ENCODE measurements at regions not wholly inside any gene's neighbourhood (a gene's known extent, or its start where the extent isn't known, plus 50 kb on each side); places are given as distances from the start of the nearest gene placed in this dataset.

DNA sequence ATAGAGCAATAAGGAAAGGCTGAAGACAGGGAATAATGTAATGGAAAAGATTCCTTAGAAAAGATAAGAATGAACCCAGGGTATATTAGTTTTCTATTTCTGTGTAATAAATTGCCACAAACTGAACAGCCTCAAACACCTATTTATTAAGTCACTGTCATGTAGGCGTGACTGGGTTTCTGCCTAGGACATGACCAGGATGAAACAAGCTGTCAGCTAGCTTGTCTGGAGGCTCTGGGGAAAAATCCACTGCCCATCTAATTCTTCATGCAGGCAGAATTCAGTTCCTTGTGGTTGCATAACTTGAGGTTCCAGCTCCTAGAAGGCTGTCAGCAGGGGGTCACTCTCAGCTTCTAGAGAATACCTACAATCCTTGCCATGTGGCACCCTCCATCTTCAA, 277.7 kb downstream of the TMA16 start:
- Histone ChIP-seq H3K23ac (ENCODE audit: insufficient read length) (no peak overlapping the region), H3K79me2 (ENCODE audit: control insufficient read depth in 1 of 2, insufficient read depth in 2 of 2, low read length in 2 of 2) (no peaks in the 10 kb centered on the region), H2AFZ (ENCODE audit: low read length) (no peak overlapping the region), H2BK20ac (ENCODE audit: low read length) (no peak overlapping the region), H3K56ac (replicated peaks; ENCODE audit: insufficient read length, low read depth, low read length) (no peak overlapping the region), H2BK15ac (ENCODE audit: low read length) (no peak overlapping the region), H4K91ac (replicated peaks; ENCODE audit: insufficient read length, low read length) (no peak overlapping the region), H3K23me2 (ENCODE audit: low read depth, low read length) (no peaks in the 10 kb centered on the region; the same call in 1 of the 2 replicates), H3K9ac (replicated peaks in 1 of 4; ENCODE audit: extremely low read depth in 1 of 4, low read depth in 3 of 4, low read length in 3 of 4) (no peak overlapping the region), H3K27me3 (replicated peaks in 1 of 4; ENCODE audit: control insufficient read depth in 3 of 4, extremely low read depth in 1 of 4, insufficient read depth in 3 of 4, low read length in 3 of 4) (no peaks in the 10 kb centered on the region), H2AK5ac (ENCODE audit: low read depth, low read length) (no peak overlapping the region), H3K4me2 (ENCODE audit: insufficient read depth in 1 of 2, low read depth in 2 of 2, low read length in 2 of 2) (no peak overlapping the region), H3K4me3 (ENCODE audit: extremely low read depth in 1 of 4, insufficient read depth in 2 of 4, low read depth in 3 of 4, low read length in 4 of 4) (no peak overlapping the region), H3K4me1 (replicated peaks in 1 of 4; ENCODE audit: control insufficient read depth in 3 of 4, insufficient read depth in 4 of 4, low read length in 3 of 4) (no peaks in the 10 kb centered on the region), H3K4ac (replicated peaks; ENCODE audit: insufficient read length, low read depth, low read length) (no peak overlapping the region), H2BK120ac (replicated peaks; ENCODE audit: low read depth, low read length) (no peak overlapping the region), H3K14ac (ENCODE audit: insufficient read length) (no peak overlapping the region), H3K9me3 (ENCODE audit: insufficient read depth in 2 of 2, low read depth in 1 of 2, low read length in 1 of 2) (no peaks in the 10 kb centered on the region), H4K5ac (ENCODE audit: insufficient read length, low read depth, low read length) (no peak overlapping the region), H3K27ac (ENCODE audit: low read depth, low read length) (no peak overlapping the region), H3K79me1 (ENCODE audit: low read depth, low read length) (no peaks in the 10 kb centered on the region), H3K18ac (ENCODE audit: extremely low read depth, low read length) (no peak overlapping the region), H4K8ac (ENCODE audit: extremely low read depth, insufficient read depth, low read length) (no peak overlapping the region), H4K20me1 (replicated peaks in 1 of 2; ENCODE audit: control insufficient read depth in 1 of 2, insufficient read depth in 2 of 2, low read length in 2 of 2) (no peaks in the 10 kb centered on the region), H2BK12ac (ENCODE audit: low read depth, low read length) (no peak overlapping the region), H2BK5ac (ENCODE audit: low read depth, low read length) (no peak overlapping the region), H3K36me3 (ENCODE audit: control insufficient read depth in 2 of 4, insufficient read depth in 4 of 4, low read length in 3 of 4) (no peaks in the 10 kb centered on the region)
- CTCF ChIA-PET (ENCODE audit: partially characterized antibody): no interaction called here
- no peak for FAIRE-seq
- POLR2A ChIA-PET (ENCODE audit: partially characterized antibody): no interaction called here
- DNase-seq (ENCODE audit: low read depth in 1 of 2, low spot score in 2 of 2): no peak
- WGBS, 2 experiments (ENCODE audit: extremely low coverage in 1 of 2, insufficient coverage in 1 of 2, insufficient read length in 1 of 2, insufficient replicate concordance in 2 of 2, low coverage in 1 of 2, low lambda C conversion rate in 2 of 2, missing lambda C conversion rate in 1 of 2): 95% methylated on average over 1 of the region's 1 CpG; no CpG with 5 or more reads in 1 of the 2 experiments
- TF ChIP-seq CTCF (IDR thresholded peaks at IDR 0.05; ENCODE audit: control extremely low read depth in 1 of 3, insufficient read depth in 1 of 3, low read depth in 1 of 3, low read length in 3 of 3) (no peak), CEBPB (IDR thresholded peaks at IDR 0.05; ENCODE audit: low read depth, low read length) (no peak), ZNF274 (IDR thresholded peaks at IDR 0.05; ENCODE audit: borderline replicate concordance, extremely low read depth, low read length) (no peak), MAFK (IDR thresholded peaks at IDR 0.05; ENCODE audit: low read depth, low read length) (no peak), RBBP5 (IDR thresholded peaks at IDR 0.05; ENCODE audit: borderline replicate concordance, low read depth, low read length) (no peak), TBP (IDR thresholded peaks at IDR 0.05; ENCODE audit: low read depth, low read length) (no peak), NRF1 (IDR thresholded peaks at IDR 0.05; ENCODE audit: low read depth, low read length) (no peak), EZH2 (IDR thresholded peaks at IDR 0.05; ENCODE audit: low read depth, low read length, severe bottlenecking) (no peak), GTF2F1 (IDR thresholded peaks at IDR 0.05; ENCODE audit: borderline replicate concordance, low read depth, low read length) (no peak), ASH2L (IDR thresholded peaks at IDR 0.05; ENCODE audit: low read length) (no peak), USF2 (IDR thresholded peaks at IDR 0.05; ENCODE audit: low read length) (no peak), TAF1 (IDR thresholded peaks at IDR 0.05; ENCODE audit: low read depth, low read length) (no peak)

Measured in H1 (cell line).